Transverse colon (tissue), 4 donors: ENCODE measurements at regions not wholly inside any gene's neighbourhood (a gene's known extent, or its start where the extent isn't known, plus 50 kb on each side); places are given as distances from the start of the nearest gene placed in this dataset.

Experiments
- POLR2A ChIP-seq: fragments of 450-650 bp; IDR thresholded peaks from one replicate; pipeline ENCODE4 v1.6.1; 2016; ENCODE audit warnings: antibody characterized with exemption, mild to moderate bottlenecking, moderate library complexity
- POLR2AphosphoS5 ChIP-seq, 3 donors: sonication (generic); formaldehyde crosslinking; IDR thresholded peaks; one replicate each; pipeline ENCODE4 v1.6.1; 2016; ENCODE audit warnings: antibody characterized with exemption in 3 of 3
- TF ChIP-seq, protein P1 (sequence below), 5 experiments: fragments of 200-600 bp in 3 of 5; fragments of 450-650 bp in 2 of 5; sonication (generic) in 3 of 5; IDR thresholded peaks; 1 replicate in 2 of 5; 2 replicates in 3 of 5; pipeline ENCODE4 v1.5.1; 2016 to 2017; ENCODE audit warnings: antibody characterized with exemption in 5 of 5, inconsistent platforms in 3 of 5, mild to moderate bottlenecking in 2 of 5, moderate library complexity in 1 of 5

DNA sequence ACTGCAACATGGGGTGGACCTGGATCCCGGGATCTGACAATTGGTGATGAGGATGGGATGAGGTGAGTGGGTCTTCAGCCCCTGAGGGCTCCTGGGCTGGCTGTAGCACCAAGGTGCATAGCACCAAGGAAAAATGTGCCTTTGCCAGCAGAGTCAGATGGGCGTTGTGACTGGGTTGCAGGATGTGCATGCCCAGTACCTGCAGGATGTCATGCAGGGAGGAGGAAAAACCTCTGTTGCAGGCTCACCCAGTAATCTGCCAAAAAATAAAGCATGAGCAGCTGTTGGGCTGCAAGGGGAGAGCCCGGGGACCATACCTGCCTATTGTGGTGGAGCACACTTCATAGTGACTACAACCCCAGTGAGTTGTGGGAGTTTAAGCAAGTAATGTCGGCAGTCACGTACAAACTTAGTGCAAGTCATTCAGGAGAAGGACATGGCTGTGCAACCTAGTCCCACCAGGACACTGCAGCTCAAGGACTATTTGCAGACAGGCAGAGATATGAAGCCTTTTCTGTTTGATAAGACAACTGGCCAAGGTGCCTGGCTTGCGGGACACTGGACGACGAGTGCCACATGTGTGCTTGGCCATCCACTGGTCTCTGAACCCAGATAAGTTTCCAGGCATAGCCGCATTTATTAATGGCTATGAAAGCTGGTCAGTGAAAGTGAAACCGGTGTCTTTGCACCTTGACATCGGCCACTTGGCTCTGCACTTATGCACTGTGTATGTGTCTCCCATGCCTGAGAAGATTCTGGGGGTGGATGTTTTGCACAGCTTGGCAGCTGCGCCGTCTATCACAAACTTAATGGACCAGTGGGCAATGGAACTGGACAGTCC, 499.8 kb downstream of the KCNJ2 start:
- TF ChIP-seq, protein P1, sequence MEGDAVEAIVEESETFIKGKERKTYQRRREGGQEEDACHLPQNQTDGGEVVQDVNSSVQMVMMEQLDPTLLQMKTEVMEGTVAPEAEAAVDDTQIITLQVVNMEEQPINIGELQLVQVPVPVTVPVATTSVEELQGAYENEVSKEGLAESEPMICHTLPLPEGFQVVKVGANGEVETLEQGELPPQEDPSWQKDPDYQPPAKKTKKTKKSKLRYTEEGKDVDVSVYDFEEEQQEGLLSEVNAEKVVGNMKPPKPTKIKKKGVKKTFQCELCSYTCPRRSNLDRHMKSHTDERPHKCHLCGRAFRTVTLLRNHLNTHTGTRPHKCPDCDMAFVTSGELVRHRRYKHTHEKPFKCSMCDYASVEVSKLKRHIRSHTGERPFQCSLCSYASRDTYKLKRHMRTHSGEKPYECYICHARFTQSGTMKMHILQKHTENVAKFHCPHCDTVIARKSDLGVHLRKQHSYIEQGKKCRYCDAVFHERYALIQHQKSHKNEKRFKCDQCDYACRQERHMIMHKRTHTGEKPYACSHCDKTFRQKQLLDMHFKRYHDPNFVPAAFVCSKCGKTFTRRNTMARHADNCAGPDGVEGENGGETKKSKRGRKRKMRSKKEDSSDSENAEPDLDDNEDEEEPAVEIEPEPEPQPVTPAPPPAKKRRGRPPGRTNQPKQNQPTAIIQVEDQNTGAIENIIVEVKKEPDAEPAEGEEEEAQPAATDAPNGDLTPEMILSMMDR (IDR thresholded peaks at IDR 0.05), result no peak
- TF ChIP-seq POLR2A (no peak), POLR2AphosphoS5 (IDR thresholded peaks at IDR 0.05) (no peak)
